Activated naive CD8-positive, alpha-beta T cell (primary cell): ENCODE measurements at regions not wholly inside any gene's neighbourhood (a gene's known extent, or its start where the extent isn't known, plus 50 kb on each side); places are given as distances from the start of the nearest gene placed in this dataset.

Source experiments
- H3K27ac Mint-ChIP-seq: one replicate; pipeline ENCODE4 v1.8.0; 2021; ENCODE audit warnings: mixed read lengths
- H3K27me3 Mint-ChIP-seq: one replicate; pipeline ENCODE4 v1.8.0; 2021; ENCODE audit warnings: mixed read lengths
- H3K36me3 Mint-ChIP-seq: one replicate; pipeline ENCODE4 v1.8.0; 2021; ENCODE audit warnings: mixed read lengths
- H3K4me1 Mint-ChIP-seq: one replicate; pipeline ENCODE4 v1.8.0; 2021; ENCODE audit warnings: low read depth, mixed read lengths
- H3K4me3 Mint-ChIP-seq: one replicate; pipeline ENCODE4 v1.8.0; 2021; ENCODE audit warnings: mild to moderate bottlenecking, mixed read lengths
- H3K9me3 Mint-ChIP-seq: one replicate; pipeline ENCODE4 v1.8.0; 2021; ENCODE audit warnings: low read depth, mixed read lengths

GRCh38 chr5:3701694-3702093 lies 106.1 kb downstream of the IRX1 start:
- Mint-ChIP-seq H3K9me3 (no peaks in the 10 kb centered on the region), H3K27me3 (no peaks in the 10 kb centered on the region), H3K4me3 (no peak overlapping the region), H3K36me3 (no peaks in the 10 kb centered on the region), H3K4me1 (peaks cover 3% of the 10 kb centered on the region), H3K27ac (no peak overlapping the region)

- H3K9me3 Mint-ChIP-seq, result no peaks in the 10 kb centered on the region
- H3K4me1 Mint-ChIP-seq, result peaks cover 3% of the 10 kb centered on the region
- no peak overlapping the region for H3K4me3 Mint-ChIP-seq
- peaks cover 2% of the 10 kb centered on the region for H3K27me3 Mint-ChIP-seq
- no peak overlapping the region for H3K27ac Mint-ChIP-seq
- no peaks in the 10 kb centered on the region for H3K36me3 Mint-ChIP-seq
Observed at GRCh38 chr5:3704661-3705060, 109.0 kb downstream of the IRX1 start.

- no peaks in the 10 kb centered on the region for H3K36me3 Mint-ChIP-seq
- H3K27ac Mint-ChIP-seq, result no peak overlapping the region
- H3K27me3 Mint-ChIP-seq, result peaks cover 3% of the 10 kb centered on the region
- H3K4me1 Mint-ChIP-seq, result no peaks in the 10 kb centered on the region
- H3K4me3 Mint-ChIP-seq, result no peak overlapping the region
- H3K9me3 Mint-ChIP-seq, result peaks cover 3% of the 10 kb centered on the region
Observed at GRCh38 chr5:3709068-3709716, 113.6 kb downstream of the IRX1 start.

- Mint-ChIP-seq H3K9me3 (peaks cover 7% of the 10 kb centered on the region), H3K27me3 (peaks cover 3% of the 10 kb centered on the region), H3K4me1 (no peaks in the 10 kb centered on the region), H3K4me3 (no peak overlapping the region), H3K36me3 (no peaks in the 10 kb centered on the region), H3K27ac (no peak overlapping the region)
Observed at GRCh38 chr5:3709717-3710348, 114.2 kb downstream of the IRX1 start.

GRCh38 chr5:3715062-3715461 lies 119.4 kb downstream of the IRX1 start:
- H3K36me3 Mint-ChIP-seq, result no peaks in the 10 kb centered on the region

GRCh38 chr5:3729631-3730030 lies 134.0 kb downstream of the IRX1 start:
- no peak overlapping the region for H3K27ac Mint-ChIP-seq
- H3K4me1 Mint-ChIP-seq, result no peaks in the 10 kb centered on the region
- H3K9me3 Mint-ChIP-seq, result no peaks in the 10 kb centered on the region
- no peaks in the 10 kb centered on the region for H3K36me3 Mint-ChIP-seq
- no peak overlapping the region for H3K4me3 Mint-ChIP-seq
- H3K27me3 Mint-ChIP-seq, result peaks cover 4% of the 10 kb centered on the region

More at GRCh38 chr5:3715062-3715461, 119.4 kb downstream of the IRX1 start:
- Mint-ChIP-seq H3K9me3 (peaks cover 11% of the 10 kb centered on the region), H3K27ac (no peak overlapping the region), H3K4me1 (no peaks in the 10 kb centered on the region), H3K27me3 (peaks cover 2% of the 10 kb centered on the region), H3K4me3 (no peak overlapping the region)

- no peak overlapping the region for H3K4me3 Mint-ChIP-seq
- no peaks in the 10 kb centered on the region for H3K27me3 Mint-ChIP-seq
- H3K27ac Mint-ChIP-seq, result no peak overlapping the region
- H3K4me1 Mint-ChIP-seq, result no peaks in the 10 kb centered on the region
- H3K9me3 Mint-ChIP-seq, result no peaks in the 10 kb centered on the region
- no peaks in the 10 kb centered on the region for H3K36me3 Mint-ChIP-seq
Observed at GRCh38 chr5:3734632-3735031, 139.0 kb downstream of the IRX1 start.

GRCh38 chr5:3736466-3736865 lies 140.8 kb downstream of the IRX1 start:
- Mint-ChIP-seq H3K9me3 (no peaks in the 10 kb centered on the region), H3K36me3 (no peaks in the 10 kb centered on the region), H3K27ac (no peak overlapping the region), H3K27me3 (no peaks in the 10 kb centered on the region), H3K4me1 (no peaks in the 10 kb centered on the region), H3K4me3 (no peak overlapping the region)

- Mint-ChIP-seq H3K4me3 (no peak overlapping the region), H3K36me3 (no peaks in the 10 kb centered on the region), H3K4me1 (no peaks in the 10 kb centered on the region), H3K27me3 (no peaks in the 10 kb centered on the region), H3K9me3 (no peaks in the 10 kb centered on the region), H3K27ac (no peak overlapping the region)
Observed at GRCh38 chr5:3736926-3737325, 141.3 kb downstream of the IRX1 start.

GRCh38 chr5:3738919-3739318 lies 143.3 kb downstream of the IRX1 start:
- H3K36me3 Mint-ChIP-seq, result no peaks in the 10 kb centered on the region
- H3K27me3 Mint-ChIP-seq, result no peaks in the 10 kb centered on the region
- H3K9me3 Mint-ChIP-seq, result no peaks in the 10 kb centered on the region
- no peak overlapping the region for H3K4me3 Mint-ChIP-seq
- H3K27ac Mint-ChIP-seq, result no peak overlapping the region
- H3K4me1 Mint-ChIP-seq, result no peaks in the 10 kb centered on the region

GRCh38 chr5:3740546-3741373 lies 145.1 kb downstream of the IRX1 start:
- Mint-ChIP-seq H3K4me1 (no peaks in the 10 kb centered on the region), H3K27me3 (no peaks in the 10 kb centered on the region), H3K4me3 (no peak overlapping the region), H3K27ac (no peak overlapping the region), H3K36me3 (no peaks in the 10 kb centered on the region), H3K9me3 (no peaks in the 10 kb centered on the region)

- Mint-ChIP-seq H3K4me1 (no peaks in the 10 kb centered on the region), H3K4me3 (no peak overlapping the region), H3K27me3 (no peaks in the 10 kb centered on the region), H3K27ac (no peak overlapping the region), H3K9me3 (peaks cover under 1% of the 10 kb centered on the region), H3K36me3 (no peaks in the 10 kb centered on the region)
Observed at GRCh38 chr5:3741374-3741770, 145.7 kb downstream of the IRX1 start.

- Mint-ChIP-seq H3K36me3 (no peaks in the 10 kb centered on the region), H3K9me3 (peaks cover 7% of the 10 kb centered on the region), H3K4me1 (no peaks in the 10 kb centered on the region), H3K27me3 (no peaks in the 10 kb centered on the region), H3K4me3 (no peak overlapping the region), H3K27ac (no peak overlapping the region)
Observed at GRCh38 chr5:3742750-3743149, 147.1 kb downstream of the IRX1 start.

- H3K27ac Mint-ChIP-seq, result no peak overlapping the region
- H3K9me3 Mint-ChIP-seq, result peaks cover 2% of the 10 kb centered on the region
- H3K27me3 Mint-ChIP-seq, result no peaks in the 10 kb centered on the region
- no peaks in the 10 kb centered on the region for H3K4me1 Mint-ChIP-seq
- H3K36me3 Mint-ChIP-seq, result no peaks in the 10 kb centered on the region
- no peak overlapping the region for H3K4me3 Mint-ChIP-seq
Observed at GRCh38 chr5:3751846-3752245, 156.2 kb downstream of the IRX1 start.

GRCh38 chr5:3778000-3778550 lies 182.4 kb downstream of the IRX1 start:
- H3K27ac Mint-ChIP-seq, result no peak overlapping the region
- no peaks in the 10 kb centered on the region for H3K27me3 Mint-ChIP-seq
- no peaks in the 10 kb centered on the region for H3K4me1 Mint-ChIP-seq
- H3K9me3 Mint-ChIP-seq, result no peaks in the 10 kb centered on the region
- no peaks in the 10 kb centered on the region for H3K36me3 Mint-ChIP-seq
- no peak overlapping the region for H3K4me3 Mint-ChIP-seq
